Islet of Langerhans (tissue), 1 donor: ENCODE measurements at regions not wholly inside any gene's neighbourhood (a gene's known extent, or its start where the extent isn't known, plus 50 kb on each side); places are given as distances from the start of the nearest gene placed in this dataset.
A peak's percentile ranks its signal among the peaks of the same experiment; 100 is the strongest.

Experiments
- FAIRE-seq: peaks from one replicate; lab custom pipeline; 2011; peaks lifted over from hg19 to GRCh38; lab: Jason Lieb, UNC

DNA sequence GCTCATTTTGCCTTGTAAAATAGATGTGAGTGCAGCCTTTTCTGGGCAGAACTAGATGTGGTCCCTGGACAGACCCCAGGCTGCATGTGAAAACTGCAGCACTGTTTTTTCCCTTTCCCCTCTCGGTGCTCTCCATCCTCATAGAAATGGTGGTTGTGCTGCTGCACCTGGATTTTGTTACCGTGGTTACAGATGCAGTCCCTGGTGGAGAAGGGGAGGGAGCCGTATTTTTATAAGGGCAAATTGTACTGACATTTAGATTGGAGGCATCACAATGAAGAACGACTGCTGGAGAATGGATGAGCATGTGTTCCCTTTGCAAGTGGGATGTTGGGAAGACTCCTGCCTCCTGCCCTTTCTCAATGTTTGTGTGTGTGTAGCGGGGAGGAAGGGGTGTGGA lies 469.9 kb downstream of the CCSER2 start:
- no peak for FAIRE-seq

DNA sequence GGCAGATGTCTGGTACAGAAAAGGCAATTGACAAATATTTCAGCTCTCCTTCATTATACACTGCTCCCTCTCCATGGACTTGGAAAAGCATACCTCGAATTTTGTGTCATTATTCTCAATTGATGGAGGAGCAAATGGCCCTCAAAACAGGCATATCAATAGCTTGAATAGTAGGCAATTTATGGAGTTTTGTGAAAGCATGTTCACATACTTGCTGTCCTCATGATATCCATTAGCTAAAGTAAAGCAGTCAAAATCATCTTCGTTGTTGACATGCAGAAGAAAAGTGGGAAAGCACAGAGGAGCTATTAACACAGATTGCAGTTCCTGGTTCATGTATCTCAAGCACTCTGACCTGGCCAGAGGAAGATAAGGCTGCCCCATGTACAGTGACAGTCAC lies 472.8 kb downstream of the CCSER2 start:
- no peak for FAIRE-seq

DNA sequence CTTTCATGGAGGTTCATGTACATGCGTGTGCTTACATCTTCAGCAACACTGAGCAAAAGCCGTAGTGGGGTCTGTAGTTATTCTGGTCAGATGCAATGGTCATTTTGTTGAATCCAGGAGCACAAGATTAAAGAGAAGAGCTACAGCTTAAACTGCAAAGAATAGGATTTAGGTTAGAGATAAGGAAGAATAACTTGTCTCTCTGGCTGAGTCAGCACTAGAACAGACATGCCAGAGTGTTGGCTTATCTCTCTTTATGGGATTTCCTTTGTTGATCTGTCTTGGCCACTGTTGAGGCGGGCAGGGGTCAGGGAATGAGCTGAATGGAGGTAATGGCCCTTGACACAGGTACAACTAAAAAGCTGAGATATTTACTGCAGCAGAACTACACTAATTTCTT lies 473.5 kb downstream of the CCSER2 start:
- no peak for FAIRE-seq

DNA sequence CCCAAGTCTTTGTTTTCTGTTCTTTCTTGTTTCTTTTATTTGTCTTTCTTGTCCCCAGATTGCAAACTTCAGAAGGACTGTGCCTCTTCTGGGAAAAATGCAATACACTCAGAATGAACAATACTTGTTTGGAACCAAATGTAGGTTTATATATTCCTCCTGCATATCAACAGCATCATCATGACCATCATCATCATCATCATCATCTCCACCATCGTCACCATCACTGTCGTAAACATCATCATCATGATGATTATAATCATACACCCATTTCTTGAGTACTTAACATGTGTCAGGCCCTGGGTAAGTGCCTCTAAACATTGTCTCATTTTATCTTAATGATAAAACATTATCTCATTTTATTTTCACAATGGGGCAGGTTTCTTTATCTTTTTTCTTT lies 476.8 kb downstream of the CCSER2 start:
- FAIRE-seq = no peak

DNA sequence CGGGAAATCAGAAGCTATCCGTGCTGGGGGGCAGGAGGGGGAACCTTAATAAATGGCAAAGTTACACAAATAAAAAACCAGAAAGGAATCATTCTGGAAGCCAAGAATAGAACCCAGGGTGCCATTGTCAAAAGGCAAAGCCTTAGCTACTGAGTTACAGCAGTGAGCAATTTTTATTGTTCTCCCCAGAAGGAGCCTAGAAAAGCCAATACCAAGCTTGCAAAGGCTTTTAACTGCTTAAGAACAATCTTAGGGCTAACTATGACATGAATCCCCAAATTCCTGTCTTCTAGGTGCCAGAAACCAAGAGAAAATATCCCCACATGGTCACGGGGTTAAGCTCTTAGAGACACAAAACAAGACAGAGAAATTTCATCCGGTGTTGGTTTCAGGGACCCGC lies 482.7 kb downstream of the CCSER2 start:
- FAIRE-seq = no peak

DNA sequence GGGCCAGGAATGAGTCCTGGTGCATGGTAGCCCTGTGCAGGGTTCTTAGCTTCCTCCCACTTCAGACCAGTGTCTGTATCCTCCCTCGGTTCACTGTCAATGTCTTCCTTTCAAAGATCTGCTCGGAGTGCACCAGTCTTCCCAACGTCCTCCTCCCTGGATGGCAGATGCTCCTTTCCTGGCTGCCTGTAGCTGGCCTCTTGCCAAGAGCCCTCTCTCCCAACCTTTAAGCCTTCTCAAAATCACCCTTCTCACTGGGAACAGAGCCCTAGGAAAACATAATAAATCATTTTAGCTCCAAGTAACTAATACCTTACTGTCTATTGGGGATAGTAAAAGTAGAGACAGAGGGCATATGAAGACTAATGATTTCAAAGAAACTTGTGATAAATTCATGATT lies 490.6 kb downstream of the CCSER2 start:
- no peak for FAIRE-seq

DNA sequence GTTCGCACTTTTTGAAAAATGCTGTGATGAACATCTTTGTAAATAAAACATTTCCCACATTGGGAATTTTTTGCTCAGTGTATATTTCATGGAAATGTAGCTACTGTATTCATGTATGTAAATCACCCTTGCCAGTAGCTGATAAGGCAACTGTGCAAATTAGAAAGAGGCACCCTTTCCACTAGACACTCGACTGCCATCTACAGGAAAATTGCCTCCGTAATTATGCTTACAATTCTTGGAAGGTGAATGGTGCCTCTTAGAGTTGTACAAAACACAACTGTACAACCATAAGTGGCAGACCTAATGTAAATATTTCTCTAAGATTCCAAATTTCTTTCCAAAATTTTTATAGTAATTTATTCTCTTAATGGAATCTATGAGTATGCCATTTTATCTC lies 491.7 kb downstream of the CCSER2 start:
- FAIRE-seq = no peak

DNA sequence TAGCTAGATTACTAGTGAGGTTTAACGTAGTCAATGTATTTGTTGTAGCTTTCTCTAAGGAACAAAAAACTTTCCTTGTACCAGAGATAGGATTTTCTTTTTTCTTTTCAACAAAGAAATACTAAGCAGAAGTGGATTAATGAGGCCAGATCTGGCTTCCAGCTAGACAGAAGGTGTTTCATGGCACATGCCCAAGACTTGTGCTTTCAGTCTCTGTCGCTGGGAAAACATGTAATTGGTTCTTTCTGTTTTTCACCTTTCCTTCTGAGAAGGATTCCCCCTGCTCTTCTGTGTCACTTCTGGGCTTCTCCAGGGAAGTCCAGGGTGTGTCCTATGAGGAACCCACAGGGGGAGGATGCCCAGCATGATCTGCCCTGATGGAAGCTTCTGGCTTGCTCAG lies 492.2 kb downstream of the CCSER2 start:
- FAIRE-seq = no peak

DNA sequence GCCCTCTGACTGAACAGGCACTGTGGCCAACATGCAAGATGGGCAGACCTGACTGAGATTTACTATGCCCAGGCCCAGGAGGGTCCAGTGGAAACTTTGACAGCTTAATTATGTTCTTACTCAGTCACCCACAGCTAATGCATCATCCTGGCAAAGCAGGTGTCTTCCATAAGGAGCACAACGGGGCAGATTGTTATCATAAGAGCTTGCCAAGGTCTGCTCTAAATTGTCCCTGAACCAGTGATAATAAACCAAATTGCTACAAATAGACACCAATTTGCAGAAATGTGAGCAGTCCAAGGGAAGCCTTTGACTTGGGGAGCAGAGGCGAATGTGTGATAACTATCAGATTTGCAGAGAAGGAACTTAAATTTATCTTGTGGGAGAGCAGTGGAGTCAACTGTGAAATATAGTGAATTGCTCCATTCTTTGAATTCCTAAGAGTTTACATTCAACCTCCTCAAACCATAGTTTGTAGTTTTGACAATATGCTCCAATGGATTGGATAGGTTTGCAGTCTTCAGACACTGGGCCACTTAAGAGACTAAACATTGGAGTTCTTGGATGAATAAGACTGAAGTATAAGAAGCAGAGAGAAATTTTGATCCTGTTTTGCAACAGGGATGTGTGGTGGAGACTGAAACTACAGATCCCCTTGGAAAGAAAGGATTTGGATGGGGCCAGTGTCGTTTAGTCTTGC lies 494.7 kb downstream of the CCSER2 start:
- no peak for FAIRE-seq

DNA sequence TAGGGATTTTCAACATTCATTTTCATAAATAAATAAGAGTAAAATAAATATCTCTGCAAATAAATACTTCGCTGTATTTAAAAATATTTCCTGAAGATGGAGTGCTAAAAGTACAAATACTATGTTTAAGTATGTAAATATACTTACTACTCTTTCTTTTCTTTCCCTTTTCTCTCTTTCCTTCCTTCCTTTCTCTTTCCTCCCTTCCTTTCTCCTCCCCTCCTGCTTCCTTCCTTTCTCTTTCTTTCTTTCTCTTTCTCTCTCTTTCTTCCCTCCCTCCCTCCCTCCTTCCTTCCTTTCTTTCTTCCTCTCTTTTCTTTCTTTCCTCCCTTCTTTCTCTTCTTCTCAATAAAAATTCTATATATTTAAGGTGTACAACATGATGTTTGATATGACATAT lies 496.1 kb downstream of the CCSER2 start:
- no peak for FAIRE-seq

DNA sequence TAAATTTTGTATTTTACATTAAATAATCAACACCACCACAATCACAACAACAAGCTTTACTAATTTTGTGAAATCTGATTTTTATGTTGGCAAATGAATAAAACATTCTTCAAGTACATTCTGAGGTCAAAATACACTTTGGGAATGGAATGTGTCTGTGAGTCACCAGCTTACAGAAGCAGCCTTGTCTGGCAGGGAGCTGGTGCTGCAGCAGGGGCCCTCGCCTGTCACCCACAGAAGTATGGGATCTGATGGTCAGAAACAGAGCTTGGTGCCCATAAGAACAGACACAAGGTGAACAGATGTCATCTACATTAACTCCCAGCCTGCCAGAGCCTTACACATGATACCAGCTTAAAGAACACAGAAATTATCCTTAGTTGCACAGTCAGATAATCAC lies 496.9 kb downstream of the CCSER2 start:
- FAIRE-seq = no peak

DNA sequence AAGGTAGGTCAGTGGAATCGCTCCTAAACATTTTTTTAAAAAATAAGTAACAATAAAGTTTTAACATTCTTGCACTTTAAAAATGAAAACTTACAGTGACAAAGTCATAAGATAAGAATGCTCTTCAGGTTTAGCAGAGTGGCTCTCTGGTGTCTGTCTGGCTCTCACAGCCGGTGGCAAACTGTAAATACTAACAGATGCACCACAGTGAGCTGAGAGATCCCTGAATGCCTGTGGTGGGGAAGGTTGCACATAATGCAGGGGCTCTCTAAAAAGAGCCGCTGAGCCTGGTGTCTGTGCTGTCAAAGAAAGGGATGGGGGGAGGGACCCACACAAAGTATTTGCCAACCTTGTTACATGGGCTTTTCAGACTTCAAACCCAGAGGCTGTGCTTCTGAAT lies 498.3 kb downstream of the CCSER2 start:
- no peak for FAIRE-seq

DNA sequence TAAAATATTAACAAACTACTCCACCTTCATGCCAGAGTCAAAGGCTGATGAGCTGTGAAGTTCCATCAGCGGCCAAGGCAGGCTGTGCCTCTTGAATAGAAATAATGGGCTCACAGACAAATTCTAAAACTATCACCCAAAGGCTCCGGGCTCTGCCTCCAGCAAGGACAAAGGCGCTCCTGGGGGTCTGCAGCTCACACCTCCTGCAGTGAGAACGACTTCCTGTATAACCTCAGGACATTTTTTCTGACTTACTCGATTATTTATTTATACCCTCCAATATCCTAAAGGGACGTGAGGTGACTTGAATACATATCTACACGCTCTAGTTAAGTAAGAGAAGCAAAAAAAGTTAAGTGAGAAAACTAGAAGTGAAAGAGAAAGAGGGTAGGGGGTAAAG lies 500.7 kb downstream of the CCSER2 start:
- FAIRE-seq = no peak

DNA sequence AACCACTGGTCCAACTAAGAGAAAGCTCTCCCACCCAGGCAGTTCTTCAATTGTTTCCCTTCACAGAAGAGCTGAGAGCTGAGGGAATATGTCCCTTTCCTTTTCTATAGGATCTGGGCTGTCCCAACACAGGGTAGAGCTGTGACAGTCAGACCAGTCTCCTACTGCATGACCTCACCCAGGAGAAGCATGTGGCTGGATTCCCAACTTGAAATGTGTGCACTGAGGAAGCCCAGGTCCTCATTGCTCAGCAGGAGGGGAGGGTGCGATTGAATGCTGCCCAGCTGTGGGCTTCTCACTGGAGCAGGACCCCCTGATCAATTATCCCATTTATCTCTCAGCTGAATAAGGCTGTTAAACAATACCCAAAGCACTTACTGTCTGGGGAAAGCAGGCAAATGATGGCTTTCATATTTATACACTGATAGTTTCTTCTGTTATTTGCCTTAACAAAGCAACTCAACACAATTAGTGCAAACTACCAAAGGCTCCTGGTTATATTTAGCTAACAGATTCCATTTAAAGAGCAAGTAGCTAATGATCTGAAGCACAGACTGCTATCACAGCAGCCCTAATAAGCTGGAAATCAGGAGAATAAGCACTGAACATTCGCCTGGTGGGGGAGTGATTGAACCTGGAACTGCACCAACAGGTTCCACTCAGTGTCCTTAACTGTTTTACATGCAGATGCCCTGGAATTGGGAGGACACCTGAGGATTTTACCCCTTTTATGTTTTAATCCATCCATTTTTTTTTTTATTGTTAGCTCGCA lies 508.8 kb downstream of the CCSER2 start:
- no peak for FAIRE-seq

DNA sequence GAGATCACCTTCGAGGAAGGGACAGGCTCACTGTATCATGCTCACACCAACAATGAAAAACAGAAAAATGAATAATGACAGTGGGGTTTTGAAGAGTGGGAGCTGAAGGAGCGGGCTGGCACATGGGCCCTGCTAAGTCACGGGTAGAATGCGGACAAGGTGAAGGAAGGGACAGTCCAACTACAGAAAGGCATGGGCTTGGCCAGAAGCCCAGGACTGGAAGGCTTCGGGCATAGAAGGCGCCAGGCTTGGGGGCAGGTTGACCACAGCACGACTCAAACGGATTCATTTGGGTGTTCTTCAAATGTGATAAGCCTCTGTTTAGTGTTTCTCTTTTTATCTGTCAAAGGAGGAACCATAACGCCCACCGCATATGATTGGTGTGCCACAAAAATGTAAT lies 509.5 kb downstream of the CCSER2 start:
- no peak for FAIRE-seq

DNA sequence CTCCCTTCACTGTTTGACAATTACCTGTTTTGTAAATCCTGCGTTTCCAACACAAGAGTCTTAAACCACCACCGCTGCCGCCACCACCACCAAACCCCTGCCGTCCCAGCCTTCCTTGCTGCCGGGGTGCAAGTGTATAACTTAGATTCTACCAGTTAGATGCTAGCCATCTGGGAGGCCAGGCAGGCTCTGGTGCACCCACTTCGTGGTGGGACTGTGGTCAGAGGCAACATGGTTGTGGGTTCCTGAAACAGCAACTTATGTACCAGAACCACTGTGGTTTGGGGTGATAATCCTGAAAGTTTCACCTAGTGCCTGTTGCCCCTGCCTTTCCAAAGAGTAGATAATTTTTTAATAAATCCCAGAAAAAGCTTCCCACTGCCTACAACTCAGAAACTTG lies 510.5 kb downstream of the CCSER2 start:
- no peak for FAIRE-seq

DNA sequence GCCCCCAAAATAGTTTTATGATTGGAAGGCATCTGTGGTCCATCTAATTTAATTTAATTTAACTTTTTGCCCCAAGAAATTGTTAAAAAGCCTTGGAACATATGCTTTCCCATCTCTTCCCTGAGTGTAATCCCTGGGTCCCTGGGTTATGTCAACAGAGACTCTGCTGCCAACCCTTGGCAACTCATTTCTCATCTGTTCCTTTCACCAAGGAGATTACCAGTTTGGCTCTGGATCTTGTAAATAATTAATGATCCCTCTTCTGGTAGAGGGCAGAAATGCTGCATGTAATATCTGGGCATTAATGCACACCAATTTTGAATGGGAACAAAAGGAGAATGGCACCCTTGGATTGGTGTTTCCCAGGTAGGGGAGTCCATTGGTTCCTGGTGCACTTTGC lies 514.2 kb downstream of the CCSER2 start:
- FAIRE-seq = no peak

DNA sequence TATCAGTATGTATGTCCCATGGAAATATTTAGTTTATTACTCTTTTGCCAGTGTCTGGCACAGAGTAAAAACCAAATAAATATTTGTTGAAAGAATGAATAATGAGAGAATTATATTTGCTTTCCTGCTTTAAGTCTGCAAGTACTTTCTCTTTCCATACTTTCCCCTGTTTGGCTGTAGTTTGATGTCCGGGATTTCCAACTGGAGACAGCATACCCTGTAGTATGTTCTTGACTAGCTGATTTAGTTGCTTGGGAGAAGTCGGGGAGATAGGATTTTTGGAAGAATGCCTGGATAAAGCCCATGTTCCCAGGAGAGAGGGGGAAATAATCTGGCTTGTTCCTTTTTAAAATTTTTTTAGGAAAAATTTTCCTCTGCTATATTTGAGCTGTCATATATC lies 516.1 kb downstream of the CCSER2 start:
- no peak for FAIRE-seq

DNA sequence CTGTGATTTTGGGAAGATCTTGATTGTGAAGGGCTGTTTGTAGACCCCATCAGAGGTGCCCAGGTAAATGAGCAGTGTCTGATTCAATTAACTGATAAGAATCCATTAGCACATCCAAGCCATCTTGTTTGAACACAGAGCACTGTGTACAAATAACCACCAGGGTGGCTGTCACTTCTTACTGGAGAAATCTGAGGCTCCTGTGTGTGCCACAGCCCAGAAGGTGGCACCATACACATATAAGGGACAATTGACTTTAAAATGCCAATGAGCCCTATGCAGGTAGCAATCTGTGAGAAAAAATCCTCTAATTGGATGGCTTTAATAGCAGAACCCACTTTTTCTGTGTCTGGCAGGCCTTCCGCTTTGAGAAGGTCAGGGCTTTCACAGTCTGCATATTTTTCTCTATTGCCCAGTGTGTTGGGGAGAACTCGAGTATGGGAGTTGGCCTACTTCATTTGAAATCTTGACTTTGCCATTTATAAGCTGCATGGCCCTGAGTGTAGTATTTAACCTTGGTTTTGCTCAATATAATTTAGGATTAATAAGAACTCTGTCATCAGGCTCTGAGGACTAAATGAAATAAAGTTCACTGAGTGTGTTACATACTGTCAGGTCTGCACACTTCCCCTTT lies 517.4 kb downstream of the CCSER2 start:
- peak; percentile 21 for FAIRE-seq

DNA sequence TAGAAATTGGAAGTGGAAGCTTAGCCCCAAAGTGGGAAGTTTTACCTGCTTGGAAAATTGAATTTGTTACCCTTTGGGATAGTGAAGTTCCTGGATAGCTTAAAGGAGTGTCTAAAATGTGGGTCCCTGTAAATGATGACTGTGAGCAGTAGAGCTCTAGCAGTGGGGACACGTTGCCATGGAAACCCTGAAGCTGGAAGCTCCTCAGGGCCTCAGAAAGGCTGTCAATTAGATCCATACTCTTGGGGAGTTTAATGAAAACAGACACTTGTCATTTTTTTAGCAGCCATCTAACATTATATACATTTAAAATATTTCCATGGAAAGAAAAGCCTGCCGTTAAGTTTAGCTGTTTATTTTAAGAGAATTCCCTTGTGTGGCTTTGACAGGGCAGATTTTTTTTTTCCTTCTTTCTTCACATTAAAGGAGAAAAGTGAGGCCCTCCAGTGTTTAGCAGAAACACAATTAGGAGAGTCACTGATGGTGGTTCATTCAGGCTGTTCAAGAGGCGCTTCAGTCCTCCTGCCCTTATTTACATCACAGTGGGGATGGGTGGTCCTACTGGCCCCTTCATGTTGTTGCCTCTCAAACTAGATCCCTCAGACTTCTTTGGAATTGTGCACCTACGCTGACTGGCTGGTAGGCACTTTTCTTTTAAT lies 518.4 kb downstream of the CCSER2 start:
- FAIRE-seq = no peak

DNA sequence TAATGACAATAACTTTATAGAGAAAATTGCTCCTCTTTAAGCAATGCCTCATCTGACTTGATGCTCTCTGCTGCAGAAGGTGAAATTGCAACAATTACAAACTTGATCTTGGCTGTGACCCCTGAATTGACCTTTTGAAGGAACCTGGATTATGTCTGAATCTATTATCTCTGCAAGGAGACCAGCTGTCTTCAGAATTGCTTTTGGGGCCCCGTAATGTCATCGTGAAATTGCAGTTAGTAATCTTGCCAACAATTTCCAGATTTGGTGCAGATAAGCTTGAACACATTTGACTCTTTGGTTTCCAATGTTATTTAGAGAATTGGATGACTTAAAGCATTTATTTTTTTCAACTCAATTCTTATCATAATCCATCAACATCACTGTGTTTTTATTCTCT lies 520.6 kb downstream of the CCSER2 start:
- no peak for FAIRE-seq

DNA sequence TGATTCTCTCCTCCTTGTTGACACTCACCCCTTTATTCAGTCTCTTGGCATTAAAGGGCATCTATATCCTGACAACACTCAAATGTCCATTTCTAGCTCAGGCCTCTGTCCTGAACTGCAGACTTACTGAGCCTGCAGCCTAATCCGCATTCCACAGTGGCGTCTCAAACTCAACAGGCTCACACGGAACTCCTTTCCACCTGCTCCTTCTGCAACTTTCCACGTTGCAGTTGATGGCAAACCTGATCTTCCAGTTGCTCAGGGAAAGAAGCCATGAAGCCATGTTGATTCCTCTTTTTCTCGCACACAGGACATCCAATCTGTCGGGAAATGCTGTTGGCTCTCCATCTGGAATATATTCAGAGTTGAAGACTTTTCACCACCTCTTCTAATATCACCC lies 522.4 kb downstream of the CCSER2 start:
- no peak for FAIRE-seq

DNA sequence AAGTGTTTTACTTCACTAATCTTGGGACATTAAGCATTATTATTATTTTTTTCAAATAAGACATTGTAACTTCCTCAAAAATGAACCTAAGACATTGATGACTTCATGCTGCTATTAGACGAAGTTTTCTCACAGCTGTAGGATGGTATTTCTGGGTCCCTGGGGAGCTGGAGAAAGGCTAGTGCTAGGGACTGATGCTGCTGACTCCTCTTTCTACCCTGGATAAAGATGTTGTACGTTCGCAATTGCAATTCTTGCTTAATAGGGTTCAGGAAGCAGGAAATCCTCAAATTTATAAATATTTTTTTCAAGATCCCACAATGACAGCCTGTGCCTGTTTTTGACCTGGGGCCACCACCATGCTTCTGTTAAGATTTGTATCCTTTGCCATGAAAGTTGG lies 526.0 kb downstream of the CCSER2 start:
- FAIRE-seq = no peak
